Inflammatory macrophage treated with lipopolysaccharide for 1 hour (primary cell): ENCODE measurements at regions not wholly inside any gene's neighbourhood (a gene's known extent, or its start where the extent isn't known, plus 50 kb on each side); places are given as distances from the start of the nearest gene placed in this dataset.
A peak's percentile ranks its signal among the peaks of the same experiment; 100 is the strongest.
"Not testable (repeated sequence)": the region's sequence is repeated elsewhere in the genome, so short reads cannot be mapped to it uniquely, and the experiment has no call there.

ENCODE experiments used
- DNase-seq, 2 donors: peaks; one replicate each; pipeline ENCODE4 v3.0.0-alpha.2; 2020 to 2022

DNA sequence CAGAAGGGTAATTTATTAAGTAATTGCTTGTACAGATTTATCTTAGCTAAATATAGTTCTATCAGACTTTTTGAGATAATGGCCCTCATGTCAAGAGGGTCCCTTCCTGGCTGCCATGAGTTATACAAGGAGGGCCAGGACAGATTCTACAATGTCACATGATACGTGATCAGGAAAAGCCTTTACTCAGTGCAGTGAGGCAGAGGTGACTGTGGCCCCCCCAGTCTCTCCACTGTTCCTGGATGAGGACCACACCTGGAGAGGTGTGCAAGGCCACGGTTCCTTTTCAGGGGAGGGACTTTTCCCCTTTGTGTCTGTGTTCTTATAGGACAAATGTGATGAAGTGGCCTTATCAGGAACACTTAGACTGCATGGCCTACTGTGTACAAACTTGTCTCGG lies 54.3 kb upstream of the LRCH1 start:
- DNase-seq, result no peak

DNA sequence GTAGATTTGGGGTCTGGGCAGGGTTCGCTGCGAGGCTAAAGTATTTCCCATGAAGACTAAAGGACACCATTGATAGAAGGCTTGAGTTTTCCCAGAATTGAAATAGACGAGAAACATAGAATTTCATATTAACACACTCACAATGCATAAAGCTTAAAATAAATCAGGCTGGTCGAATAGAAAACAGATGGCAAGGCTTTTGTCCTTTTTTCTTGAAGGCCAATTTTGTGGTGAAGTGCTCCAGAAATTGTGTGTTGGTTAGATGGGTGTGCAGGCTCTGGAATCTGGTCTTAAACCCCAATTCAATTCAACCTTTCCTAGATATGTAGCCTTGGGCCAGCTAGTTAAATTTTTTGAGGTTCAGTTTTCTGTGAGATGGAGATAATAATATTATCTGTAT lies 56.9 kb upstream of the LRCH1 start:
- no peak for DNase-seq

DNA sequence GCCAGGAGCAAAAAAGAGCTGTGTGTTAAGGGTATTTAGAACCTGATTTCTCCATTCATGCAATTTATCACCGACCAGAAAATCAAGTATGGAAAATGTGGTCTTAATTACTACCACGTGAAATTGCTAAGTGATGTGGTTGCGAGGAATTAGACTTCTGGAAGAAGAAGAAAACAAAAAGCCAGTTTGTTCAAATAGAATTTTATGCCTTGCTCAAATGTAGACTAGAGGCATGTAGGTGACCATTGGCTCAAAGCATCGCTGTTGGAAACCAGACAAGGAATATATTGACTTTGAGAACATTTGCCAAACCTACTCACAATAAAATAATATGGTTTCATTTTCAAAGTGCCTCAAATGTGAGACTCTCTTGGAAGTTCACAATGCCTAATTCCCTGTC lies 57.3 kb upstream of the LRCH1 start:
- no peak for DNase-seq

DNA sequence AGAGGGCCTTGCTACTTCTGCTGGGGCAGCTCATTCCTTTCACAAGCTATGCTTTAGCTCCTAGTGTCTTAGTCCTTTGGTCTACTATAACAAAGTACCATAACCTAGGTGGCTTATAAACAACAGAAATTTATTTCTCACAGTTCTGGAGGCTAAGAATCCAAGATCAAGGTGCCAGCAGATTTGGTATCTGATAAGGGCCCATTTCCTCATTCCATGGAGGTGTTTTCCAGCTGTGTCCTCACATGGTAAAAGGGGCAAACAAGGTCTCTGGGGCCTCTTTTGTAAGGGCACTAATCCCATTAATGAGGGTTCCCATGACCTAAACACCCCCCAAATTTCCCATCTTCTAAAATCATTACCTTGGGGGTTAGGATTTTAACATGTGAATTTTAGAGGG lies 57.9 kb upstream of the LRCH1 start:
- no peak for DNase-seq

DNA sequence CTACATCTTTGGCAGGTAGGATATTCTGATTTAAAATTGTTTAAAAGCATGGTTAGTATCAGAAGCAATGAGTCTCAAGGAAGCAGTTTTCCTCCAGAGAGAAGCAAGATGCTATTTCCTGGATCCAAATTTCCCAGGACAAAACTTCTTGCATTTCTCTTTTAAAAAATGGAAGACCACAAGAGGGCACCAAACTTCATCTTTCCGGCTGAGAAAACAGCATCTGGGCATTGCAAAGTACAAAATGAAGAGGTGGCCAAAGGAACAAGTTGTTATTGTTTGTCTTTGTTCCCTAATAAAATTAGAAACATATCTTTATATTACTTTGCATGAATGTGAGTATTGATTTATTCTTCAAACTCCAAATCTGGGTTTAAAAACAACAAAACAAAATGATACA lies 60.0 kb upstream of the LRCH1 start:
- DNase-seq, result peak; percentile 42 to 85

GRCh38 chr13:46491641-46492040 lies 61.3 kb upstream of the LRCH1 start:
- no peak for DNase-seq

- DNase-seq, result not testable (repeated sequence)
Measured at GRCh38 chr13:46490713-46491112, 62.3 kb upstream of the LRCH1 start.

GRCh38 chr13:46490129-46490528 lies 62.8 kb upstream of the LRCH1 start:
- peak; percentile 18 to 19 for DNase-seq

- DNase-seq, result peak; percentile 56 to 64
Measured at GRCh38 chr13:46489586-46490023, 63.4 kb upstream of the LRCH1 start.

- DNase-seq, result no peak
Measured at GRCh38 chr13:46487748-46488147, 65.2 kb upstream of the LRCH1 start.

DNA sequence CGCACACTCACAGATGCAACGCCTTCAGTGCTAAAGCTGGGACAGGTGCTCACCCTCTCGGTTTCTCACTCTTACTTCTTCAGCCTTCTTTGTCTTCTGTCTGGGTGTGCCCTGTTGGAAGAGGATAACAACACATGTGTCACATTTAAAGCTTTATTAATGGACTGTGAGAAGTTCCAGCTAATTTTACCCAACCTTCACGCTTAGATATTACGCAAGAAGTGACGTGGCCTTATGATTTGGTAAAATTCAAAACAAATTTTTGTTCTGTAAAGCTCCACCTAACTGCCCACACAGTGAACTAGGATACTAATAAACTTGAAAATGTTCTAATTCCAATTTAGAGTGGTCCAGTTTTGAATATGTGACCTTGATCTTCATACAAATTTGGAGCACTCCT lies 66.7 kb upstream of the LRCH1 start:
- DNase-seq, result no peak

- no peak for DNase-seq
Measured at GRCh38 chr13:46484561-46484960, 68.4 kb upstream of the LRCH1 start.

DNA sequence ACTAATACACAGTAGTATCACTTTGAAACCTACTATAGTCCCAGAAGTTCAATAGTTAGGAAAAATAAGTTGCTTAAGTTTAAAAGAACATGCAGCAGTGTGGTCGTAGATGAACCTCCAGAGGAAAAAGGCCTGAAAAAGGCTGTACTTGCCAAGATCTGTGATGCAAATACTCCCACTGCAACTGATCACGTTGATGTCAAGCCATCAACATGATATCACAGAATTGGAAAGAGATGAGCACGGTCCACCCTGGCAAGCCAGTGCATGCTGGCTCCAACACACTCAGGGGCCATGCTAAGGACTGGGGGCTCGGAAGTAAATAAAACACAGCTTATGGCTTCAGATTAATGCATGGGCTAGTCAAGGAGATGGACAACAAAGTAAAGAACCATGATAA lies 71.8 kb upstream of the LRCH1 start:
- no peak for DNase-seq

DNA sequence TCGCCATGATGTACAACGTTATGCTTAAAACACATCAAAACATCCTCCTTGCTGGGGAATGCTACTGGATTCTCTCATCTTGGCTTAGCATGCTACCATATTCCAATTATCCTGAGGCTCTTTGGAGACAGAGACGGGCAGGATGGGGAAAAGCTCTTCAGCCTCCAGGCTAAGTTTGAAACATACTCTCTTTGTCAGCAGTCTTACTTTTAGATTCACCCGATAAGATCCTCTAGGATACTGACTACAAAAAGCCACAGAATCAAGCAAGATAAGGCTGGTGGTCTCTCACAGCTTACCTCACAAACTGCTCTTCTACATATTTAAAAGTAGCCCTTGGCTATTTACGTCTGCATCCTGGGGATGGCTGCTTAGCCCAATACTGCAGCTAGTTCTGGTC lies 72.8 kb upstream of the LRCH1 start:
- no peak for DNase-seq

DNA sequence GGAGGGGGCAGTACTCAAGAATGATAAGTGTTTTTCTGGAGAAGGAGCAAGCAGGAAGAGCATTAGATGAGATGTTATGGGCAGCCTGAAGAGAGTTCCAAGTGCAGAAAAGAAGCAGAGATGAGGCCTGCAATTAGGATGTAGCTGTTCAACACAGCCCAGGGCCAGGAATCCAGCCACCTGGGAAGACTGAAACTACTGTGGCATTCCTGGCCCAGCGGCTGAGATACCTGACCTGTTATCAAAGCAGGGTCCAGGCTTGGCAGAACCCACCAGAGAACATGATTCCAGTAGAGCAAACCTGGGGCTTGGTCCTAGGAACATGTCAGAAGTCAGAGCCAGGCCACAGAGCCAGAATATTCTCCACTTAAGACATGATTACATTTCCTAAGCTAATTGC lies 73.3 kb upstream of the LRCH1 start:
- no peak for DNase-seq

DNA sequence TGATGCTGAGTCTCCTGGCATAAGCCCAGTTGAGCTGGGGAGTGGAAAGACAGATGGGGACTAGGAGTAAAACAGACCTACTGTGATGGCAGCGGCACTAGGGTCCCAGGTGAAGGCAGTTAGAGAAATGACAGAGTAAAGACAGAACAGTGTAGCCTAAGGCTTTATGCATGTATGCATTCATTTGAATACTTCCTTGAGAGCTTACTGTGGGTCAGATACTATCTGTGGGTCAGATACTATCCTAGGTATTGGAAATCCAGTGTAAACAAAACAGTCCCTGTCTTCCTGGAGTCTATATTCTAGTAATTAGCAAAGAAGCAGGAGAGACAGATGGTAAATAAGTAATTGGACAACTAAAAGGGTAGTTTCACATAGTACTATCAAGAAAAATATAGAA lies 73.7 kb upstream of the LRCH1 start:
- no peak for DNase-seq

GRCh38 chr13:46478651-46479050 lies 74.3 kb upstream of the LRCH1 start:
- DNase-seq, result no peak

DNA sequence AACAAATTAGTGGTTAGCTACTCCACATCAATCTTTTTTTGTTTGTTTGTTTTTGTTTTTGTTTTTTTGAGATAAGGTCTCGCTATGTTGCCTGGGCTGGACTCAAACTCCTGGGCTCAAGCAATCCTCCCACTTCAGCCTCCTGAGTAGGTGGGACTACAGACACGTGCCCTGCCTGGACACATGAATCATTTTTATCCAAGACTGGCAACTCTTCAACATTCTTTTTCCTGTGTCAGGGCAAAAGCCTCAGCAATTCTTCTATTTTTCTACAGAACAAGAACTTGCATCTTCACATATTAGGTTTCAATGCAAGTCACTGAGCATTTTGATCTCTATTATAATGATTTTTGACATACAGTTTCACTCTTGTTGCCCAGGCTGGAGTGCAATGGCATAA lies 76.8 kb upstream of the LRCH1 start:
- DNase-seq, result no peak

DNA sequence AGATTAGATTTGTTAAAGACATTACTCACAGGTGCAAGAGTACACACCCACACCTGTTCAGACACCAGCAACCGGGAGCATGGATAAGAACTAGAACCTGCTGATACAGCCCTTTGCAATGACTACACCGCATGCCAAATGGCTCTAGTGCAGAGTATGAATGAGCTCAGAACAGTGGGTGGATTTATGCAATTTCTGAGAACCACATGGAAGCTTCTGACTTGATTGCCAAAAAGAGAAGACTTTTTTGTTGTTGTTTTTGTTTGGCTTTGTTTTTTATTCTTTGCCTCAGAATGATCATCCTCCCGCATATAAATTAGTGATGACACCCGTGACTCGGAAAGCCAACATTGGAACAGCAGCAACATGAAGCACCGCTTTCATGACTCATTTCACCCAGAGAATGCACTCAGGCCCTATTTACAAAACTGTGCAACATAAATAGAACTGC lies 77.4 kb upstream of the LRCH1 start:
- DNase-seq, result peak; percentile 61 to 87

GRCh38 chr13:46473806-46474205 lies 79.2 kb upstream of the LRCH1 start:
- no peak for DNase-seq

- DNase-seq, result no peak
Measured at GRCh38 chr13:46472384-46472783, 80.6 kb upstream of the LRCH1 start.

DNA sequence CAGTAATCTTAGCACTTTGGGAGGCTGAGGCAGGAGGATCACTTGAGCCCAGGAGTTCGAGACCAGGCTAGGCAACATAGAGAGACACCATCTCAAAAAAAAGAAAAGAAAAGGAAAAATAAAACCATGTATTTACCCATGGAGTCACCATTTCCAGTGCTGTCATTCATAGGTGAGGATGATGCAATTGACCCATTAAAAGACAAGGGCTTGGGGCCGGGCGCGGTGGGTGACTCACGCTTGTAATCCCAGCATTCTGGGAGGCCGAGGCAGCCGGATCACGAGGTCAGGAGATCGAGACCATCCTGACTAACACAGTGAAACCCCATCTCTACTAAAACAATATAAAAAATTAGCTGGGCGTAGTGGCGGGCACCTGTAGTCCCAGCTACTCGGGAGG lies 82.6 kb upstream of the RUBCNL start:
- not testable (repeated sequence) for DNase-seq

GRCh38 chr13:46468570-46469463 lies 81.8 kb upstream of the RUBCNL start:
- peak; percentile 24 to 26 for DNase-seq

- not testable (repeated sequence) for DNase-seq
Measured at GRCh38 chr13:46467694-46468093, 80.6 kb upstream of the RUBCNL start.

DNA sequence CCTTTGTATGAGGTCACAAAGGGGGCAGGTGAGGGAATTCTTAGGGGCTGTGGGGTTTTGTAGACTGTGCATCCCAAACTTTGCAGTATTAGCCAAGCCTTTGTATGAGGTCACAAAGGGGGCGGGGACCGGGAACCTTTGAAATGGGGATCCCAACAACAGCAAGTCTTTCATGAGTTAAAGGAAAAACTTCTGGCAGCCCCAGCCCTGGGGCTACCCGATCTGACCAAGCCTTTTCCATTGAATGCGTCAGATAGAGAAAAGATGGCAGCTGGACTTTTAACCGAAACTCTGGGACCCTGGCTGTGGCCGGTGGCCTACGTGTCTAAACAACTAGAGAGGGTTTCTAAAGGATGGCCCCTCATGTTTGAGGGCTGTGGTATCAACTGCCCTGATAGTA lies 79.0 kb upstream of the RUBCNL start:
- not testable (repeated sequence) for DNase-seq
